HG02798 (cell line): ENCODE measurements at regions not wholly inside any gene's neighbourhood (a gene's known extent, or its start where the extent isn't known, plus 50 kb on each side); places are given as distances from the start of the nearest gene placed in this dataset.
"Not testable (repeated sequence)": the region's sequence is repeated elsewhere in the genome, so short reads cannot be mapped to it uniquely, and the experiment has no call there.

ENCODE experiments used
- ATAC-seq: cut with Tn5 transposase; IDR thresholded peaks from one replicate; pipeline ENCODE4 v1.9.1; 2021; ENCODE audit warnings: mild to moderate bottlenecking; ENCODE audit not compliant: unreplicated experiment, poor library complexity

- not testable (repeated sequence) for ATAC-seq
These were observed 1083.2 kb upstream of the AMELY start for GRCh38 chrY:7994781-7995180.

DNA sequence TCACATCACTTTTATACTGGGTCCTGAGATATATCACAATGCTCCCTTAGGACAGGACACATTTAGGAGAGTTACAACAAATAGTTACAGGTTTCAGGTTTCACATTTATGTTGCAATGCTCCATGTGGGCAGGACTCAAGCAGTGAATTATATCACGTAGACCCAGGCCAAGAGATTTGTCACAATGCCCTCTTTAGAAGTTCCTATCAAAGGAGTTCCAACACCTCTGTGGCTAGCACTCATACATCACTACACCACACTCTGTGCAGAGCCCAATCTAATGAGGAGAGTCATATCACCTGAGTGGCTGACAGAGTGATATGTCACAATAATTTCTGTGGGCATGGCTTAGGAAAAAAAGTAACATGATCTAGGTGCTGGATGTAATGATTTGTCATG is 1068.2 kb upstream of the AMELY start:
- no peak for ATAC-seq

DNA sequence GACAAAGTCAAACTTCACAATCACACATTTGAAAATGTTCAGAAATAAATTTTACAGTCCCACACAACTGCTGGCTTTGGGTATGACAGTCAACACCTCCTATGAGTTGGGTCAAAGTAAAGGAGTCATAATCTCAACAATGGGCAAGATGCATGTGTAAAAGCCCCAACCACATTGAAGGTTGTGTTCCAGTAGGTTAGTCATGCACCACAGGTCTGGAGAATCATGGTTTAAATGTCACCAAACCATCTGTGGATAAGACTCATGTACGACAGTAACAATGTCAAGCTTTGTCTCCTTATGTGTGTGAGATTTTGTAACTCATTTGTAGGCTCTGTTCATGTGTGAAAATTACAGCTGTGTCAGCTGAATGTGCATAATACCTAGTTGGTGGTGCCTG is 1065.7 kb upstream of the AMELY start:
- no peak for ATAC-seq

DNA sequence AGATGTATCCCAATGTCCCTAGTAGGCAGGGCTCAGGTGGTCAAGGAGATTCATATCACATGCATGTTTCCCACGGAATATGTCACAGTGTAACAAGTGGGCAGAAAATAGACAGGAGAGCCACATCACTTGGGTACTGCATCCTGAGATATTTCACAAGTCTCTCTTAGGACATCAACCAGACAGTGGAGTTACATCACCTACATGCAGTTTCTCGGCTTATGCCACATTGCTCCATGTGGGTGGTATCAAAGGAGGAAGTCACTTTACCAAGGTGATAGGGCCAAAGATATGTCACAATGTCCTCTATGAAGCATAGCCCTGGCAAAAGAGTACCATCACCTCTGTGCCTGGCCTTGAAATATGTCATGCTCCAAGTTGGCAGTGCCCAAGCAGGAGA is 1056.7 kb upstream of the AMELY start:
- no peak for ATAC-seq

DNA sequence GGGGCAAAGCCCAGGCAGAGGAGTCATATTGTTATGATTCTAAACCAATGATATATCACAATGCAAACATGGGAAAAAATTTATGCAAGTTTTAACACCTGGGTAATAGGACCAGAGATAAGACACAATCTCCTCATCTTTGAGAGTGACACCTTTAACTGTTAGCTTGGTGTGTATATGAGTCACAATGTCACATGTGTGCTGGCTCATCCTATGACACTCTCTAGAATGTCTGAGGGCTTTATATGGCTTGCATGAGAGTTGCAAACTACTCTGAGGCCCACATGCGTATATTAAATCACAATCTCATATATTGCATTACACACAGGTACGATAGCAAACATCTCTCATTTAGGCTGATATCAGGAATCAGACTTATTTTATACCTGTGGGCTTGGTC is 1055.4 kb upstream of the AMELY start:
- ATAC-seq = no peak

DNA sequence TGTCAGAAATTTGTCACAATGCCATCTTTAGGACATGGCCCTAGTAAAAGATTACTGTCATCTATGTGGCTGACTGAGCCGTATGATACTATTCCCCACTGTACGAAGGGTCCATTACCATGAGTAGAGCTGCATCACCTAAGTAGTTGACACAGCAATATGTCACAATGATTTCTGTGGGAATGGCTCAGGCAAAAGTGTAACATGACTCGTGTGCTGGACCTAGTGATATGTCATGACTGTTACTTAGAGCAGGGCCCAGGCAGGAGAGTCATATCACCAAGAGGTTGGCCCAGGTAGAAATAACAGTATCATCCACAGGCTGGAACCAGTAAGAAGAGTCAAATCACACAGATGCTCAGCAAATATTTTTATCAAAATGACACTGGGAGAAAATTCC is 1051.8 kb upstream of the AMELY start:
- ATAC-seq = no peak

GRCh38 chrY:7962350-7962749 is 1050.8 kb upstream of the AMELY start:
- no peak for ATAC-seq

DNA sequence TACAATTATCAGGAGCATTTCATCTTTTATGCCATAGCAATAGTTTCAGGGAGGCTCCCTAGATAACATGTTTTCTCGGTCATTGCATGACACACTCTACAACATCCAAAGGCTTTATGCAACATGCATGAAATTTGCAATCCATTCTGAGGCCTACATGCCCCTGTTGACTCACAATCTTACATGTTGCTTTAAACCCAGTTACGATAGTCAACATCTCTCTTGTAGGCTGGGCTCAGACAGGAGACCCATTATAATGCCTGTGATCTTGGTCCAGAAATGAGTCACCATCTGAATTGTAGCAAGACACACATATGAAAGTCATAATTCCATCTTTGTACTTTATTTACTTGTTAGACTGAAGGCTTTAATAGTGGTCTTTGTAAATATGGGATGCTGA is 1050.3 kb upstream of the AMELY start:
- no peak for ATAC-seq

- ATAC-seq = no peak
These were observed 1046.2 kb upstream of the AMELY start for GRCh38 chrY:7957773-7958172.

DNA sequence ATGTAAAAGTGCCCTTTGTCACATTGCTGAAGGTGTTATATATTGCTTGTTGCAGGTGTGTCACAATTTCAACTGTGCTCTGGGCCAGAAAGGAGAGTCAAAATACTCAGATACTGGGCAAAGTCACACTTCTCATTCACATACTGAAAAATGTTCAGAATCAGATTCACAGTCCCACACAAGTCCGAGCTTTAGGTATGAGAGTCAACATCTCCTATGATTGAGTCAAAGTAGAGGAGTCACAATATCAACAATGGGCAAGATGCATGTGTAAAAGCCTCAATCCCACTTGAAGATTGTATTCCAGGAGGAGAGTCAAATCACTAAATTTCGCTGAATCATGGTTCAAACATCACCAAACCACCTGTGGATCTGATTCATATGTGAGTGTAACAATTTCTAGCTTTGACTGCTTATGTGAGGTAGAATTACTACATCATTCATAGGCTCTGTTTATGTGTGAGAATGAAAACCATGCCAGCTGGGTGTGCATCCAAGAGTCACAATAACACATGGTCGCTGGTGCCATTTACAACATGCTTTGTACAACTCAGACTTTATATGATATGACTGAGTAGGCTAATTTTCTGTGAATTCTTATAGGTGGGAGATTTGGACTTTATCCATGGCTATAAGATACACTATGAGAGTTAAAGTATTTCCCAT is 1039.8 kb upstream of the AMELY start:
- ATAC-seq = no peak

GRCh38 chrY:7944135-7944534 is 1032.6 kb upstream of the AMELY start:
- ATAC-seq = no peak

GRCh38 chrY:7942711-7943110 is 1031.2 kb upstream of the AMELY start:
- no peak for ATAC-seq

DNA sequence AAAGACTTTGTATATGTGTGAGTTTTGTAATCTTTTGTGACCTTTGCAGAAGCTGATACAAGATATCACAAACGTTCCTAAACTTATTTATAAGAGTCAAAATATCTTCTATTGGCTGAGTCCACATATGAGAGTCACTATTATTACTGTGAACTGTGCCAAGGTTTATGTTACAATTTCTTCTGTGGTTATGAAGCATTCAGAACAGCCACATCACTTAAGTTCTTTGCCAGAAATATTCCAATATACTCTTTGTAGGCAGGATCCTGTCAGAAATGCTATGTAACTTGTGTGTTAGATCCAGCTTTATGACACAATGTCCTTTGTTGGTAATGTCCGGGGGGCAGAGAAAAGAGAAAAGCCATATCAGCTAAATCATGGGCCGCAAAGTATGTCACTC is 1030.3 kb upstream of the AMELY start:
- ATAC-seq = no peak

GRCh38 chrY:7938982-7939718 is 1027.6 kb upstream of the AMELY start:
- ATAC-seq = no peak

GRCh38 chrY:7936831-7937230 is 1025.3 kb upstream of the AMELY start:
- no peak for ATAC-seq

DNA sequence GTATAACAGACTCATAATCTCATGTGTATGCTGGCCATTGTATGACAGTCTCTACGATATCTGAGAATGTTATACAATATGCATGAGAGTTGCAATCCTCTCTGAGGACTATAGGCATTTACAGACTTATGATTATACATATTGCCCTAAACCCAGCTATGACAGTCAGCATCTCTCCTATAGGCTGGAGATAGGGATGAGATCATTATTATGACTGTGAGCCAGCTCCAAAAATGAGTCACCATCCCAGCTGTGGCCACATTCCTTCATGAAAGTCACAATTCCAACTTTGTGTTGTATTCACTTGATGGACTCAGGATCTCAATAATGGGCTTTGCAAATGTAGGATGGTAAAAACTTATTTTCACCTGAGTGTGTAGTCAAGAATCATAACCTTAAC is 1024.5 kb upstream of the AMELY start:
- no peak for ATAC-seq

DNA sequence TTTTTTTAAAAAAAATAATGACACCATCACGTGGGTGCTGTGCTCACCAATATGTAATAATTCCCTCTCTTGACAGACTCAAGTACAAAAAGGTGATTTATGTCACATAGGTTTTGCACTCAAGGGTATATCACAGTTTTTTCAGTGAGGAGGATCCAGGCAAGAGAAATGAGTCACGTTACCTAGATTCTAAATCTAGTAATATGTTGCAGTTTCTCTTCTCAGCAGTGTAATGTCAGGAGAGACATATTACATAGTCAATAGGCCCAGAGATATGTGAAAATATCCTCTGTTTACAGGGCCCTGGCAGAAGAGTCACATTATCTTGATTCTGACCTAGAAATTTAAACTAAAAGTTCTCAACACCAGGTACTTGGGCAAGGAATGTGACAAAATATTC is 1024.1 kb upstream of the AMELY start:
- no peak for ATAC-seq

GRCh38 chrY:7932424-7932823 is 1020.9 kb upstream of the AMELY start:
- no peak for ATAC-seq

DNA sequence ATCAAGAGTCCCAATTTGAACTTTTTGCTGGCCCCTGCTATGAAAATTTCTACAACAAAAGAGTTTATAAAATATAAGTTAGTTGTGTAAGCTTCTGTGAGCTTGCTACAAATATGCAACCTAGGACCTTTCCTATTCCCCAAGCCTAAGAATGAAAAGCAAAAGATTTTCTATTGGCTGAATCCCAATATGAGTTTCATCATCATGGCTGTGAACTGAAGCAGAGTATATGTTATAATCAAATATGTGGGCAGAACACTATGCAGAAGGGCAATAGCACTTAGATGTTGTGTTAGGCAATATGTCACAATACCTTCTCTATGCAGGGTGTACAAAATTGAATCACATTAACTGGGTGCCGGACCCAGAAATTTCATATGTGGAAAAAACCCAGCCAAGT is 1018.3 kb upstream of the AMELY start:
- no peak for ATAC-seq

DNA sequence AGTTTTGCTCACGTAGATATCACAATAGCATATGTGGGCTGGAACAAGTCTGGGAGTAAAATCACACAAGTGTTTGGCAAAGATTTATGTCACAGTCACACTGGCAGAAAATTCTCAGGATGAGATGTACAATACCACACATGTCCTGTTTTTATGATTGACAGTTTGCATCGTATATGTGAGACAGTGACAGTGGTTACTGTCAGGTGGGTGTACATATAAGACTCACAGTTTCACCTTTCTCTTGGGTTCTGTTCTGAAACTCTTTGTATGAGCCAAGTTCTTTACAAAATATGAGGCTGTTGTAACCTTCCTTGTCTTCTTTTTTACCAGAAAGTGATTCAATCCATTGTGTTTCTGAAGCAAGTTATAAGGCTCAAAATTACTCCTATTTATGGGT is 1012.5 kb upstream of the AMELY start:
- ATAC-seq = no peak

GRCh38 chrY:7923476-7924017 is 1012.0 kb upstream of the AMELY start:
- ATAC-seq = no peak

GRCh38 chrY:7920382-7920781 is 1008.8 kb upstream of the AMELY start:
- no peak for ATAC-seq
